Breast epithelium (tissue), 4 donors: ENCODE measurements at regions not wholly inside any gene's neighbourhood (a gene's known extent, or its start where the extent isn't known, plus 50 kb on each side); places are given as distances from the start of the nearest gene placed in this dataset.

ENCODE experiments used
- DNase-seq, 2 donors: peaks; one replicate each; pipeline ENCODE4 v3.0.0-alpha.2; 2019; ENCODE audit warnings: low spot score in 2 of 2
- H3K27ac ChIP-seq, 2 donors: fragments of 200-600 bp; sonication (generic) in 1 of 2; one replicate each; pipeline ENCODE4 v1.5.1; 2016 to 2019; ENCODE audit warnings: mild to moderate bottlenecking in 1 of 2
- H3K27me3 ChIP-seq, 2 donors: fragments of 200-600 bp; sonication (generic) in 1 of 2; one replicate each; pipeline versions ENCODE4 v1.5.1 to v1.6.0; 2017 to 2019; ENCODE audit warnings: control low read depth in 1 of 2, mild to moderate bottlenecking in 1 of 2
- H3K36me3 ChIP-seq: fragments of 200-600 bp; one replicate; pipeline ENCODE4 v1.5.1; 2019
- H3K4me1 ChIP-seq, 2 donors: fragments of 200-600 bp; sonication (generic); one replicate each; pipeline ENCODE4 v1.5.1; 2016 to 2019; ENCODE audit warnings: control low read depth in 1 of 2
- H3K4me3 ChIP-seq, 3 donors: fragments of 200-600 bp; sonication (generic); 1 replicate in 2 of 3; 2 replicates in 1 of 3; pipeline ENCODE4 v1.5.1; 2016 to 2019; ENCODE audit warnings: mild to moderate bottlenecking in 3 of 3, moderate library complexity in 2 of 3
- H3K9me3 ChIP-seq, 2 donors: fragments of 200-600 bp; sonication (generic) in 1 of 2; one replicate each; pipeline ENCODE4 v1.5.1; 2016 to 2019; ENCODE audit warnings: control low read depth in 1 of 2
- CTCF ChIP-seq, 3 donors: fragments of 450-650 bp; IDR thresholded peaks; one replicate each; pipeline ENCODE4 v1.5.1; 2016 to 2017; ENCODE audit warnings: antibody characterized with exemption in 3 of 3, mild to moderate bottlenecking in 3 of 3, moderate library complexity in 3 of 3
- POLR2A ChIP-seq: fragments of 450-650 bp; IDR thresholded peaks from one replicate; pipeline ENCODE4 v1.6.1; 2016; ENCODE audit warnings: antibody characterized with exemption, mild to moderate bottlenecking, moderate library complexity
- POLR2AphosphoS5 ChIP-seq, 3 donors: sonication (generic); formaldehyde crosslinking; IDR thresholded peaks; one replicate each; pipeline ENCODE4 v1.6.1; 2017; ENCODE audit warnings: antibody characterized with exemption in 3 of 3
- intact Hi-C: fragments of 100-400 bp; cut with DNase I; formaldehyde crosslinking; loops from one replicate; pipeline ENCODE4 v1.15.1; 2023; ENCODE audit warnings: low total_unique reads

- H3K9me3 ChIP-seq = no peaks in the 10 kb centered on the region
- H3K4me3 ChIP-seq = no peak overlapping the region
Measured at GRCh38 chr3:39558775-39559306, 91.4 kb downstream of the MOBP start.

GRCh38 chr3:39559543-39559942 lies 92.1 kb downstream of the MOBP start:
- H3K27me3 ChIP-seq = no peaks in the 10 kb centered on the region
- H3K4me3 ChIP-seq = no peak overlapping the region
- no peaks in the 10 kb centered on the region for H3K9me3 ChIP-seq
- no peaks in the 10 kb centered on the region for H3K4me1 ChIP-seq
- no peaks in the 10 kb centered on the region for H3K36me3 ChIP-seq
- no peak overlapping the region for H3K27ac ChIP-seq
- TF ChIP-seq POLR2A = no peak
- TF ChIP-seq POLR2AphosphoS5 (IDR thresholded peaks at IDR 0.05) = no peak
- TF ChIP-seq CTCF (IDR thresholded peaks at IDR 0.05) = no peak
- no peak for DNase-seq
- intact Hi-C loops = no loop called here

More at GRCh38 chr3:39558775-39559306, 91.4 kb downstream of the MOBP start:
- intact Hi-C loops = no loop called here
- TF ChIP-seq POLR2AphosphoS5 (IDR thresholded peaks at IDR 0.05) = no peak
- Histone ChIP-seq H3K27me3 (no peaks in the 10 kb centered on the region), H3K4me1 (no peaks in the 10 kb centered on the region), H3K27ac (no peak overlapping the region), H3K36me3 (no peaks in the 10 kb centered on the region)
- no peak for DNase-seq

- no peaks in the 10 kb centered on the region for H3K9me3 ChIP-seq
- intact Hi-C loops = loop anchor here (5.0 kb wide), 1 partner anchor 621 kb away; no protein-coding TSS in a partner anchor
Measured at GRCh38 chr3:39568508-39568907, 101.0 kb downstream of the MOBP start.

GRCh38 chr3:39569095-39569494 lies 101.6 kb downstream of the MOBP start:
- TF ChIP-seq POLR2AphosphoS5 (IDR thresholded peaks at IDR 0.05) = no peak
- no peak for TF ChIP-seq CTCF (IDR thresholded peaks at IDR 0.05)
- no peak for TF ChIP-seq POLR2A
- Histone ChIP-seq H3K4me3 (no peak overlapping the region), H3K27me3 (no peaks in the 10 kb centered on the region), H3K4me1 (no peaks in the 10 kb centered on the region), H3K9me3 (no peaks in the 10 kb centered on the region), H3K36me3 (no peaks in the 10 kb centered on the region), H3K27ac (no peak overlapping the region)
- intact Hi-C loops = loop anchor here (5.0 kb wide), 1 partner anchor 622 kb away; no protein-coding TSS in a partner anchor
- no peak for DNase-seq

More at GRCh38 chr3:39568508-39568907, 101.0 kb downstream of the MOBP start:
- H3K27me3 ChIP-seq = no peaks in the 10 kb centered on the region
- H3K4me1 ChIP-seq = no peaks in the 10 kb centered on the region
- no peak for DNase-seq
- no peak overlapping the region for H3K27ac ChIP-seq
- TF ChIP-seq POLR2A (no peak), POLR2AphosphoS5 (IDR thresholded peaks at IDR 0.05) (no peak), CTCF (IDR thresholded peaks at IDR 0.05) (no peak)
- no peak overlapping the region for H3K4me3 ChIP-seq
- H3K36me3 ChIP-seq = no peaks in the 10 kb centered on the region

- Histone ChIP-seq H3K4me3 (no peak overlapping the region), H3K27me3 (no peaks in the 10 kb centered on the region)
- intact Hi-C loops = no loop called here
Measured at GRCh38 chr3:39573392-39573791, 105.9 kb downstream of the MOBP start.

More at GRCh38 chr3:39573392-39573791, 105.9 kb downstream of the MOBP start:
- Histone ChIP-seq H3K9me3 (no peaks in the 10 kb centered on the region), H3K4me1 (no peaks in the 10 kb centered on the region), H3K36me3 (no peaks in the 10 kb centered on the region), H3K27ac (no peak overlapping the region)
- TF ChIP-seq CTCF (IDR thresholded peaks at IDR 0.05) (no peak), POLR2AphosphoS5 (IDR thresholded peaks at IDR 0.05) (no peak), POLR2A (no peak)
- DNase-seq = no peak
